ENCODE measurements at regions not wholly inside any gene's neighbourhood (a gene's known extent, or its start where the extent isn't known, plus 50 kb on each side); places are given as distances from the start of the nearest gene placed in this dataset.

DNA sequence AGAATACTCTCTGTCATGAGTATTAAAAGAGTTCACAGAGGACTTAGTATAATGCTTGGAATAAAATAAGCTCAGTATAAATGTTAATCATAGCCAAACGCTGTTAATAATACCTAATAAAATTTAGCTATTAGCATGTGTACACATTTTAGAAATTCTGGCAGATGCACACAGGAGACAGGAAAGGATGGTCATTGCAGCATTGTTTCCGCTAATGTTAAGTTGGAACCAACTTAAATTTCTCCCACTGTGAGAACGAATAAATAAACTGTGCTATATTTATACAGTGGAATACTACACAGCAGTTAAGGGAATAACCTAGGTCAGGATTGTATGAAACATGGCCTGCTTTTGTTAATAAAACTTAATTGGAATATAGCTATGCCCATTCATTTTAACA is 370.4 kb upstream of the TGFBR2 start (continued):
- TF ChIP-seq, protein P1, sequence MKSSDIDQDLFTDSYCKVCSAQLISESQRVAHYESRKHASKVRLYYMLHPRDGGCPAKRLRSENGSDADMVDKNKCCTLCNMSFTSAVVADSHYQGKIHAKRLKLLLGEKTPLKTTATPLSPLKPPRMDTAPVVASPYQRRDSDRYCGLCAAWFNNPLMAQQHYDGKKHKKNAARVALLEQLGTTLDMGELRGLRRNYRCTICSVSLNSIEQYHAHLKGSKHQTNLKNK (CRISPR knock-in tag; IDR thresholded peaks at IDR 0.05) = no peak
- TF ChIP-seq, protein P2, sequence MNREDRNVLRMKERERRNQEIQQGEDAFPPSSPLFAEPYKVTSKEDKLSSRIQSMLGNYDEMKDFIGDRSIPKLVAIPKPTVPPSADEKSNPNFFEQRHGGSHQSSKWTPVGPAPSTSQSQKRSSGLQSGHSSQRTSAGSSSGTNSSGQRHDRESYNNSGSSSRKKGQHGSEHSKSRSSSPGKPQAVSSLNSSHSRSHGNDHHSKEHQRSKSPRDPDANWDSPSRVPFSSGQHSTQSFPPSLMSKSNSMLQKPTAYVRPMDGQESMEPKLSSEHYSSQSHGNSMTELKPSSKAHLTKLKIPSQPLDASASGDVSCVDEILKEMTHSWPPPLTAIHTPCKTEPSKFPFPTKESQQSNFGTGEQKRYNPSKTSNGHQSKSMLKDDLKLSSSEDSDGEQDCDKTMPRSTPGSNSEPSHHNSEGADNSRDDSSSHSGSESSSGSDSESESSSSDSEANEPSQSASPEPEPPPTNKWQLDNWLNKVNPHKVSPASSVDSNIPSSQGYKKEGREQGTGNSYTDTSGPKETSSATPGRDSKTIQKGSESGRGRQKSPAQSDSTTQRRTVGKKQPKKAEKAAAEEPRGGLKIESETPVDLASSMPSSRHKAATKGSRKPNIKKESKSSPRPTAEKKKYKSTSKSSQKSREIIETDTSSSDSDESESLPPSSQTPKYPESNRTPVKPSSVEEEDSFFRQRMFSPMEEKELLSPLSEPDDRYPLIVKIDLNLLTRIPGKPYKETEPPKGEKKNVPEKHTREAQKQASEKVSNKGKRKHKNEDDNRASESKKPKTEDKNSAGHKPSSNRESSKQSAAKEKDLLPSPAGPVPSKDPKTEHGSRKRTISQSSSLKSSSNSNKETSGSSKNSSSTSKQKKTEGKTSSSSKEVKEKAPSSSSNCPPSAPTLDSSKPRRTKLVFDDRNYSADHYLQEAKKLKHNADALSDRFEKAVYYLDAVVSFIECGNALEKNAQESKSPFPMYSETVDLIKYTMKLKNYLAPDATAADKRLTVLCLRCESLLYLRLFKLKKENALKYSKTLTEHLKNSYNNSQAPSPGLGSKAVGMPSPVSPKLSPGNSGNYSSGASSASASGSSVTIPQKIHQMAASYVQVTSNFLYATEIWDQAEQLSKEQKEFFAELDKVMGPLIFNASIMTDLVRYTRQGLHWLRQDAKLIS (CRISPR knock-in tag; IDR thresholded peaks at IDR 0.05; ENCODE audit: borderline replicate concordance) = no peak
- TF ChIP-seq, protein P3, sequence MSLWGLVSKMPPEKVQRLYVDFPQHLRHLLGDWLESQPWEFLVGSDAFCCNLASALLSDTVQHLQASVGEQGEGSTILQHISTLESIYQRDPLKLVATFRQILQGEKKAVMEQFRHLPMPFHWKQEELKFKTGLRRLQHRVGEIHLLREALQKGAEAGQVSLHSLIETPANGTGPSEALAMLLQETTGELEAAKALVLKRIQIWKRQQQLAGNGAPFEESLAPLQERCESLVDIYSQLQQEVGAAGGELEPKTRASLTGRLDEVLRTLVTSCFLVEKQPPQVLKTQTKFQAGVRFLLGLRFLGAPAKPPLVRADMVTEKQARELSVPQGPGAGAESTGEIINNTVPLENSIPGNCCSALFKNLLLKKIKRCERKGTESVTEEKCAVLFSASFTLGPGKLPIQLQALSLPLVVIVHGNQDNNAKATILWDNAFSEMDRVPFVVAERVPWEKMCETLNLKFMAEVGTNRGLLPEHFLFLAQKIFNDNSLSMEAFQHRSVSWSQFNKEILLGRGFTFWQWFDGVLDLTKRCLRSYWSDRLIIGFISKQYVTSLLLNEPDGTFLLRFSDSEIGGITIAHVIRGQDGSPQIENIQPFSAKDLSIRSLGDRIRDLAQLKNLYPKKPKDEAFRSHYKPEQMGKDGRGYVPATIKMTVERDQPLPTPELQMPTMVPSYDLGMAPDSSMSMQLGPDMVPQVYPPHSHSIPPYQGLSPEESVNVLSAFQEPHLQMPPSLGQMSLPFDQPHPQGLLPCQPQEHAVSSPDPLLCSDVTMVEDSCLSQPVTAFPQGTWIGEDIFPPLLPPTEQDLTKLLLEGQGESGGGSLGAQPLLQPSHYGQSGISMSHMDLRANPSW (CRISPR knock-in tag; conservative IDR thresholded peaks at IDR 0.05; ENCODE audit: low read depth) = no peak
- TF ChIP-seq, protein P4, sequence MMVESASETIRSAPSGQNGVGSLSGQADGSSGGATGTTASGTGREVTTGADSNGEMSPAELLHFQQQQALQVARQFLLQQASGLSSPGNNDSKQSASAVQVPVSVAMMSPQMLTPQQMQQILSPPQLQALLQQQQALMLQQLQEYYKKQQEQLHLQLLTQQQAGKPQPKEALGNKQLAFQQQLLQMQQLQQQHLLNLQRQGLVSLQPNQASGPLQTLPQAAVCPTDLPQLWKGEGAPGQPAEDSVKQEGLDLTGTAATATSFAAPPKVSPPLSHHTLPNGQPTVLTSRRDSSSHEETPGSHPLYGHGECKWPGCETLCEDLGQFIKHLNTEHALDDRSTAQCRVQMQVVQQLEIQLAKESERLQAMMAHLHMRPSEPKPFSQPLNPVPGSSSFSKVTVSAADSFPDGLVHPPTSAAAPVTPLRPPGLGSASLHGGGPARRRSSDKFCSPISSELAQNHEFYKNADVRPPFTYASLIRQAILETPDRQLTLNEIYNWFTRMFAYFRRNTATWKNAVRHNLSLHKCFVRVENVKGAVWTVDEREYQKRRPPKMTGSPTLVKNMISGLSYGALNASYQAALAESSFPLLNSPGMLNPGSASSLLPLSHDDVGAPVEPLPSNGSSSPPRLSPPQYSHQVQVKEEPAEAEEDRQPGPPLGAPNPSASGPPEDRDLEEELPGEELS (CRISPR knock-in tag; IDR thresholded peaks at IDR 0.05) = no peak
- TF ChIP-seq ATF1 (CRISPR knock-in tag; IDR thresholded peaks at IDR 0.05) (no peak), ZNF396 (CRISPR knock-in tag; IDR thresholded peaks at IDR 0.05; ENCODE audit: borderline replicate concordance) (no peak), GTF2I (CRISPR knock-in tag; conservative IDR thresholded peaks at IDR 0.05) (no peak), EMX1 (CRISPR knock-in tag; IDR thresholded peaks at IDR 0.05) (no peak)
- TF ChIP-seq, protein P5, sequence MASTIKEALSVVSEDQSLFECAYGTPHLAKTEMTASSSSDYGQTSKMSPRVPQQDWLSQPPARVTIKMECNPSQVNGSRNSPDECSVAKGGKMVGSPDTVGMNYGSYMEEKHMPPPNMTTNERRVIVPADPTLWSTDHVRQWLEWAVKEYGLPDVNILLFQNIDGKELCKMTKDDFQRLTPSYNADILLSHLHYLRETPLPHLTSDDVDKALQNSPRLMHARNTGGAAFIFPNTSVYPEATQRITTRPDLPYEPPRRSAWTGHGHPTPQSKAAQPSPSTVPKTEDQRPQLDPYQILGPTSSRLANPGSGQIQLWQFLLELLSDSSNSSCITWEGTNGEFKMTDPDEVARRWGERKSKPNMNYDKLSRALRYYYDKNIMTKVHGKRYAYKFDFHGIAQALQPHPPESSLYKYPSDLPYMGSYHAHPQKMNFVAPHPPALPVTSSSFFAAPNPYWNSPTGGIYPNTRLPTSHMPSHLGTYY (CRISPR knock-in tag; IDR thresholded peaks at IDR 0.05) = no peak

DNA sequence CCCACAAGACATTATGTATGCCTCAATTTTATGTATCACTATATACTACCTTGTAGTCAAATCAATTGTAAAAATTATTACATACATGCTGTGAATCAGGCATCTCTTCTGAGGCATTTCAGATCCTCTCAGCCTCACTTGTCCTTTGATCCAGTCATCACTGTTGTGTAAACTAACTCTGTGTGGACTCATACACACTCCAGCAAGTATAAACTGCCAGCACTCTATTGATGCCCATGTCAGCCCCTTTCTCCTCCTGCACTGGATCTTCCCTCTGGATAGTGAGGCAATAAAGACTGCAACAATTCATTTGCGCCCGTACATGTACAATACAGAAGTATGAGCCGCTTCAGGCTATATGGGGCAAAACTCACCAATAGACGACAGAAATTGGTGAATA is 364.7 kb upstream of the TGFBR2 start:
- H3K9me3 Mint-ChIP-seq = no peaks in the 10 kb centered on the region
- ATAC-seq (no peak), DNase-seq (ENCODE audit: low spot score) (no peak)
- no peak overlapping the region for H3K27ac Mint-ChIP-seq
- no peak overlapping the region for H3K4me3 Mint-ChIP-seq
- H3K27me3 Mint-ChIP-seq (ENCODE audit: low read depth) = no peaks in the 10 kb centered on the region
- ChIA-PET CTCF (no interaction called here), POLR2A (no interaction called here)
- peaks cover 26% of the 10 kb centered on the region for H3K4me1 Mint-ChIP-seq
- H3K36me3 Mint-ChIP-seq = peaks cover 3% of the 10 kb centered on the region; the same call in 1 of the 2 replicates
- no peak for TF ChIP-seq CREM (CRISPR knock-in tag; IDR thresholded peaks at IDR 0.05)
- TF ChIP-seq, protein P6, sequence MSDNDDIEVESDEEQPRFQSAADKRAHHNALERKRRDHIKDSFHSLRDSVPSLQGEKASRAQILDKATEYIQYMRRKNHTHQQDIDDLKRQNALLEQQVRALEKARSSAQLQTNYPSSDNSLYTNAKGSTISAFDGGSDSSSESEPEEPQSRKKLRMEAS (CRISPR knock-in tag; IDR thresholded peaks at IDR 0.05) = no peak
- TF ChIP-seq SP1 (CRISPR knock-in tag; conservative IDR thresholded peaks at IDR 0.05) = no peak
- TF ChIP-seq, protein P7, sequence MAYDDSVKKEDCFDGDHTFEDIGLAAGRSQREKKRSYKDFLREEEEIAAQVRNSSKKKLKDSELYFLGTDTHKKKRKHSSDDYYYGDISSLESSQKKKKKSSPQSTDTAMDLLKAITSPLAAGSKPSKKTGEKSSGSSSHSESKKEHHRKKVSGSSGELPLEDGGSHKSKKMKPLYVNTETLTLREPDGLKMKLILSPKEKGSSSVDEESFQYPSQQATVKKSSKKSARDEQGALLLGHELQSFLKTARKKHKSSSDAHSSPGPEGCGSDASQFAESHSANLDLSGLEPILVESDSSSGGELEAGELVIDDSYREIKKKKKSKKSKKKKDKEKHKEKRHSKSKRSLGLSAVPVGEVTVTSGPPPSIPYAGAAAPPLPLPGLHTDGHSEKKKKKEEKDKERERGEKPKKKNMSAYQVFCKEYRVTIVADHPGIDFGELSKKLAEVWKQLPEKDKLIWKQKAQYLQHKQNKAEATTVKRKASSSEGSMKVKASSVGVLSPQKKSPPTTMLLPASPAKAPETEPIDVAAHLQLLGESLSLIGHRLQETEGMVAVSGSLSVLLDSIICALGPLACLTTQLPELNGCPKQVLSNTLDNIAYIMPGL (CRISPR knock-in tag; IDR thresholded peaks at IDR 0.05) = no peak
- TF ChIP-seq, protein P8, sequence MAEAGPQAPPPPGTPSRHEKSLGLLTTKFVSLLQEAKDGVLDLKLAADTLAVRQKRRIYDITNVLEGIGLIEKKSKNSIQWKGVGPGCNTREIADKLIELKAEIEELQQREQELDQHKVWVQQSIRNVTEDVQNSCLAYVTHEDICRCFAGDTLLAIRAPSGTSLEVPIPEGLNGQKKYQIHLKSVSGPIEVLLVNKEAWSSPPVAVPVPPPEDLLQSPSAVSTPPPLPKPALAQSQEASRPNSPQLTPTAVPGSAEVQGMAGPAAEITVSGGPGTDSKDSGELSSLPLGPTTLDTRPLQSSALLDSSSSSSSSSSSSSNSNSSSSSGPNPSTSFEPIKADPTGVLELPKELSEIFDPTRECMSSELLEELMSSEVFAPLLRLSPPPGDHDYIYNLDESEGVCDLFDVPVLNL (CRISPR knock-in tag; IDR thresholded peaks at IDR 0.05; ENCODE audit: borderline replicate concordance, low read depth) = no peak
- TF ChIP-seq, protein P9, sequence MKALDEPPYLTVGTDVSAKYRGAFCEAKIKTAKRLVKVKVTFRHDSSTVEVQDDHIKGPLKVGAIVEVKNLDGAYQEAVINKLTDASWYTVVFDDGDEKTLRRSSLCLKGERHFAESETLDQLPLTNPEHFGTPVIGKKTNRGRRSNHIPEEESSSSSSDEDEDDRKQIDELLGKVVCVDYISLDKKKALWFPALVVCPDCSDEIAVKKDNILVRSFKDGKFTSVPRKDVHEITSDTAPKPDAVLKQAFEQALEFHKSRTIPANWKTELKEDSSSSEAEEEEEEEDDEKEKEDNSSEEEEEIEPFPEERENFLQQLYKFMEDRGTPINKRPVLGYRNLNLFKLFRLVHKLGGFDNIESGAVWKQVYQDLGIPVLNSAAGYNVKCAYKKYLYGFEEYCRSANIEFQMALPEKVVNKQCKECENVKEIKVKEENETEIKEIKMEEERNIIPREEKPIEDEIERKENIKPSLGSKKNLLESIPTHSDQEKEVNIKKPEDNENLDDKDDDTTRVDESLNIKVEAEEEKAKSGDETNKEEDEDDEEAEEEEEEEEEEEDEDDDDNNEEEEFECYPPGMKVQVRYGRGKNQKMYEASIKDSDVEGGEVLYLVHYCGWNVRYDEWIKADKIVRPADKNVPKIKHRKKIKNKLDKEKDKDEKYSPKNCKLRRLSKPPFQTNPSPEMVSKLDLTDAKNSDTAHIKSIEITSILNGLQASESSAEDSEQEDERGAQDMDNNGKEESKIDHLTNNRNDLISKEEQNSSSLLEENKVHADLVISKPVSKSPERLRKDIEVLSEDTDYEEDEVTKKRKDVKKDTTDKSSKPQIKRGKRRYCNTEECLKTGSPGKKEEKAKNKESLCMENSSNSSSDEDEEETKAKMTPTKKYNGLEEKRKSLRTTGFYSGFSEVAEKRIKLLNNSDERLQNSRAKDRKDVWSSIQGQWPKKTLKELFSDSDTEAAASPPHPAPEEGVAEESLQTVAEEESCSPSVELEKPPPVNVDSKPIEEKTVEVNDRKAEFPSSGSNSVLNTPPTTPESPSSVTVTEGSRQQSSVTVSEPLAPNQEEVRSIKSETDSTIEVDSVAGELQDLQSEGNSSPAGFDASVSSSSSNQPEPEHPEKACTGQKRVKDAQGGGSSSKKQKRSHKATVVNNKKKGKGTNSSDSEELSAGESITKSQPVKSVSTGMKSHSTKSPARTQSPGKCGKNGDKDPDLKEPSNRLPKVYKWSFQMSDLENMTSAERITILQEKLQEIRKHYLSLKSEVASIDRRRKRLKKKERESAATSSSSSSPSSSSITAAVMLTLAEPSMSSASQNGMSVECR (CRISPR knock-in tag; IDR thresholded peaks at IDR 0.05; ENCODE audit: borderline replicate concordance) = no peak
